ENCODE measurements at regions not wholly inside any gene's neighbourhood (a gene's known extent, or its start where the extent isn't known, plus 50 kb on each side); places are given as distances from the start of the nearest gene placed in this dataset.

DNA sequence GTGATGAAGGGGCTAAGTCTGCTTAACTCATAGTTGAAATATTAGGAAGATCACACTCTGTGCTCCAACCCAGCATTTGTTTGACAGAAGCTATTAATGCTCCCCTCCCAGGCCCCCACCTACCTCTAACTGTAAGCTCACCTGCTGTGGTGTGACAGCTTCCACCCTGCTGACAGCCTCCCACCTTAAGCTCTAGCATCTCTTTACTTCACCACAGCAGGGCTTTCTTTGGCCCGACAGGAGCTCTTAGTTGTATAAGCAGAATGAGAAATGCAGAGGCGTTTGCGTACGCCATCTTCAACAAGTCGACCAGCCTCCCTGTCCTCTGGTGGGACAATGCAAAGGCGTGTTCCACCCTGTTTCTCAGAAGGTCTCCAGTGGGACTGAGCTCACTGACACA is 80.1 kb upstream of the OSBPL8 start:
- H3K4me3 ChIP-seq: no peak overlapping the region
- no peak overlapping the region for H3K27ac ChIP-seq
- no peaks in the 10 kb centered on the region for H3K79me2 ChIP-seq

DNA sequence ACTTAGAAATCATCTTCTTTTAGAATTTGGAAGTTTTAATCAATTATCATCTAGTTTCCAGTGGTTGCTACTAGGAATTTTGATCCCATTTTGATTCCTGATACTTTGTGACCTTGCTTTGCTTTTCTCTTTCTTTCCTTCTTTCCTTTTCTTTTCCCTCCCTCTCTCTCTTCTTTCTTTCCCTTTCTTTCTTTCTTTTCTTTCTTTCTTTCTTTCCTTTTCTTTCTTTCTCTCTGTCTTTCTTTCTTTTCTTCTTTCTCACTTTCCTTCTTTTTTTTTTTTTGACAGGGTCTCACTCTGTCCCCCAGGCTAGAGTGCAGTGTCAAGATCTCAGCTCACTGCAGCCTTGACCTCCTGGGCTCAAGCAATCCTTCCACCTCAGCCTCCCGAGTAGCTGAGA is 81.5 kb upstream of the OSBPL8 start:
- WGBS (ENCODE audit: low lambda C conversion rate, missing lambda C conversion rate): 90% methylated on average over 1 of the region's 1 CpG
- Histone ChIP-seq H3K9me2 (replicated peaks; ENCODE audit: insufficient read depth) (no peaks in the 10 kb centered on the region), H3K27me3 (no peaks in the 10 kb centered on the region), H3K9me3 (ENCODE audit: low read depth) (no peaks in the 10 kb centered on the region), H3K4me2 (no peak overlapping the region), H3K79me2 (no peaks in the 10 kb centered on the region), H2AFZ (no peak overlapping the region), H3K36me3 (replicated peaks; ENCODE audit: insufficient read depth, low read depth) (no peaks in the 10 kb centered on the region), H3K4me3 (no peak overlapping the region), H4K20me1 (ENCODE audit: insufficient read depth, poor library complexity, severe bottlenecking) (no peaks in the 10 kb centered on the region), H3K27ac (no peak overlapping the region), H3K4me1 (ENCODE audit: insufficient read depth) (no peaks in the 10 kb centered on the region)
- DNase-seq (ENCODE audit: low spot score): no peak
- TF ChIP-seq, protein P1, sequence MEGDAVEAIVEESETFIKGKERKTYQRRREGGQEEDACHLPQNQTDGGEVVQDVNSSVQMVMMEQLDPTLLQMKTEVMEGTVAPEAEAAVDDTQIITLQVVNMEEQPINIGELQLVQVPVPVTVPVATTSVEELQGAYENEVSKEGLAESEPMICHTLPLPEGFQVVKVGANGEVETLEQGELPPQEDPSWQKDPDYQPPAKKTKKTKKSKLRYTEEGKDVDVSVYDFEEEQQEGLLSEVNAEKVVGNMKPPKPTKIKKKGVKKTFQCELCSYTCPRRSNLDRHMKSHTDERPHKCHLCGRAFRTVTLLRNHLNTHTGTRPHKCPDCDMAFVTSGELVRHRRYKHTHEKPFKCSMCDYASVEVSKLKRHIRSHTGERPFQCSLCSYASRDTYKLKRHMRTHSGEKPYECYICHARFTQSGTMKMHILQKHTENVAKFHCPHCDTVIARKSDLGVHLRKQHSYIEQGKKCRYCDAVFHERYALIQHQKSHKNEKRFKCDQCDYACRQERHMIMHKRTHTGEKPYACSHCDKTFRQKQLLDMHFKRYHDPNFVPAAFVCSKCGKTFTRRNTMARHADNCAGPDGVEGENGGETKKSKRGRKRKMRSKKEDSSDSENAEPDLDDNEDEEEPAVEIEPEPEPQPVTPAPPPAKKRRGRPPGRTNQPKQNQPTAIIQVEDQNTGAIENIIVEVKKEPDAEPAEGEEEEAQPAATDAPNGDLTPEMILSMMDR (IDR thresholded peaks at IDR 0.05; ENCODE audit: poor library complexity): no peak
- TF ChIP-seq EZH2phosphoT487 (IDR thresholded peaks at IDR 0.05; ENCODE audit: low read depth, severe bottlenecking, unreplicated experiment): no peak
- TF ChIP-seq EZH2 (IDR thresholded peaks at IDR 0.05; ENCODE audit: borderline replicate concordance): no peak

More for the DNA sequence above, 80.1 kb upstream of the OSBPL8 start:
- 80% methylated on average over 6 of the region's 6 CpGs for WGBS (ENCODE audit: low lambda C conversion rate, missing lambda C conversion rate)
- no peak for DNase-seq (ENCODE audit: low spot score)
- Histone ChIP-seq H2AFZ (no peak overlapping the region), H3K36me3 (replicated peaks; ENCODE audit: insufficient read depth, low read depth) (no peaks in the 10 kb centered on the region), H3K27me3 (no peaks in the 10 kb centered on the region), H3K9me3 (ENCODE audit: low read depth) (no peaks in the 10 kb centered on the region), H3K9me2 (replicated peaks; ENCODE audit: insufficient read depth) (no peaks in the 10 kb centered on the region), H3K4me1 (ENCODE audit: insufficient read depth) (no peaks in the 10 kb centered on the region), H4K20me1 (ENCODE audit: insufficient read depth, poor library complexity, severe bottlenecking) (no peaks in the 10 kb centered on the region), H3K4me2 (no peak overlapping the region)
- TF ChIP-seq EZH2phosphoT487 (IDR thresholded peaks at IDR 0.05; ENCODE audit: low read depth, severe bottlenecking, unreplicated experiment) (no peak), EZH2 (IDR thresholded peaks at IDR 0.05; ENCODE audit: borderline replicate concordance) (no peak)
- TF ChIP-seq, protein P1 (IDR thresholded peaks at IDR 0.05; ENCODE audit: poor library complexity): no peak

DNA sequence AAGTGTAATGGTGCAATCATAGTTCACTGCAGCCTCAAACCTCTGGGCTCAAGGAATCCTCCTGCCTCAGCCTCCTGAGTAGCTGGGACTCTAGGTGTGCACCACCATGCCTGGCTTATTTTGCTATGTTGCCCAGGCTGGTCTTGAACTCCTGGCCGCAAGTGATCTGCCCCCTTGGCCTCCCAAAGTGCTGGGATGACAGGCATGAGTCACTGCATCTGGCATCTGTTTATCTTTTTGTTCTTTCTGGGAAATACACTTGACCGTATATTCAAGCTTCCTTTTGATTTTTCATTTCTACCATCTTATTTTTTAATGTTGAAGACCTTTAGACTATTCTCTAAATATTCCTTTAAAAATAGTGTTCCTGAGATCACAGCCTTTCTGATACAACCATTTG is 82.4 kb upstream of the OSBPL8 start:
- Histone ChIP-seq H3K4me3 (no peak overlapping the region), H3K27ac (no peak overlapping the region), H3K36me3 (replicated peaks; ENCODE audit: insufficient read depth, low read depth) (no peaks in the 10 kb centered on the region), H3K4me2 (no peak overlapping the region), H3K79me2 (no peaks in the 10 kb centered on the region), H3K9me3 (ENCODE audit: low read depth) (no peaks in the 10 kb centered on the region), H3K27me3 (no peaks in the 10 kb centered on the region), H2AFZ (no peak overlapping the region), H3K4me1 (ENCODE audit: insufficient read depth) (no peaks in the 10 kb centered on the region), H4K20me1 (ENCODE audit: insufficient read depth, poor library complexity, severe bottlenecking) (no peaks in the 10 kb centered on the region), H3K9me2 (replicated peaks; ENCODE audit: insufficient read depth) (no peaks in the 10 kb centered on the region)
- no peak for DNase-seq (ENCODE audit: low spot score)
- 67% methylated on average over 2 of the region's 2 CpGs for WGBS (ENCODE audit: low lambda C conversion rate, missing lambda C conversion rate)
- TF ChIP-seq EZH2 (IDR thresholded peaks at IDR 0.05; ENCODE audit: borderline replicate concordance): no peak

DNA sequence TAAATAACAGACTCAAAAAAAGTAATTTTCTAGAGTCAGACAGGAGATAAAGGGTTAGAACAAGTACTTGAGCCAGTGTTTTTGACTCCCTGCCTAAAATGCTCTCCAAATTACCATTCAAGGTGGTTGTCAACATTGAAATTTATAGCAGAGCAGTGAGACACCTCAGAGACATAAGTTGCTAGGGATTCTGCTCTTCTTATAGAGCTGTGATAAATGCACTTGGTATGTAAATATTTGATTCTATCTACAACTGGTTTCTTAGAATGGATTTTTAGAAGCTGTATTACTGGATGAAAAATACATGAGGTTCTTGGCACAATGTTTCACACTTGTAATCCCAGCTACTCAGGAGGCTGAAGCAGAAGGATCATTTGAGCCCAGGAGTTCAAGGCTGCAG is 83.9 kb upstream of the OSBPL8 start:
- TF ChIP-seq, protein P1 (IDR thresholded peaks at IDR 0.05; ENCODE audit: poor library complexity): no peak
- TF ChIP-seq EZH2 (IDR thresholded peaks at IDR 0.05; ENCODE audit: borderline replicate concordance): no peak
- no peak for TF ChIP-seq EZH2phosphoT487 (IDR thresholded peaks at IDR 0.05; ENCODE audit: low read depth, severe bottlenecking, unreplicated experiment)
- H3K4me2 ChIP-seq: no peak overlapping the region
- no peaks in the 10 kb centered on the region for H3K9me2 ChIP-seq (replicated peaks; ENCODE audit: insufficient read depth)
- DNase-seq (ENCODE audit: low spot score): no peak
- no peaks in the 10 kb centered on the region for H4K20me1 ChIP-seq (ENCODE audit: insufficient read depth, poor library complexity, severe bottlenecking)
- H3K4me1 ChIP-seq (ENCODE audit: insufficient read depth): no peaks in the 10 kb centered on the region
- no peaks in the 10 kb centered on the region for H3K36me3 ChIP-seq (replicated peaks; ENCODE audit: insufficient read depth, low read depth)
- no peaks in the 10 kb centered on the region for H3K27me3 ChIP-seq
- H2AFZ ChIP-seq: no peak overlapping the region
- no peaks in the 10 kb centered on the region for H3K9me3 ChIP-seq (ENCODE audit: low read depth)
- no peak overlapping the region for H3K27ac ChIP-seq
- H3K4me3 ChIP-seq: no peak overlapping the region
- H3K79me2 ChIP-seq: no peaks in the 10 kb centered on the region
